ENCODE measurements at regions not wholly inside any gene's neighbourhood (a gene's known extent, or its start where the extent isn't known, plus 50 kb on each side); places are given as distances from the start of the nearest gene placed in this dataset.

DNA sequence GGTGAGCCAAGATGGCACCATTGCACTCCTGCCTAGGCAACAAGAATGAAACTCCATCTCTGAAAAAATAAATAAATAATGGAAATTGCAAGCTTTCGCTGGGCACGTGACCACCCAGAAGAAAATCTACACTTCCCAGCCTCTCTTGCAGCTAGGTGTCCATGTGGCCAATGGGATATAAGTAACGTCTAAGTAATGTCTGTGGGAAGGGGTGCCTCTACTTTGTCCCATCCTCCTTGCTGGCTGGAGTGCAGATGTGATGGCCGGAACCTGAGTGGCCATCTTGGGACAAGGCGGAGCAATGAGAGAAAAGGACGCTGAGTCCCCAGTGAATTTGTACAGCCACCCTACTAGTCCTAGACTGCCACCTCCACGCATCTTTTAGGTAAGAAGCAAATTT, 99.8 kb upstream of the PTPN1 start:
- TF ChIP-seq CTCF (IDR thresholded peaks at IDR 0.05; ENCODE audit: low read depth, low read length) (no peak), EZH2phosphoT487 (IDR thresholded peaks at IDR 0.05; ENCODE audit: low read depth) (no peak)
